Stimulated activated CD4-positive, alpha-beta T cell treated with anti-CD3 and anti-CD28 coated beads, Interleukin-4, amount 100 ng/mL, for 24 hours (primary cell): ENCODE measurements at regions not wholly inside any gene's neighbourhood (a gene's known extent, or its start where the extent isn't known, plus 50 kb on each side); places are given as distances from the start of the nearest gene placed in this dataset.

Experiments used
- DNase-seq: peaks from one replicate; pipeline ENCODE4 v3.0.0-alpha.2; 2020

DNA sequence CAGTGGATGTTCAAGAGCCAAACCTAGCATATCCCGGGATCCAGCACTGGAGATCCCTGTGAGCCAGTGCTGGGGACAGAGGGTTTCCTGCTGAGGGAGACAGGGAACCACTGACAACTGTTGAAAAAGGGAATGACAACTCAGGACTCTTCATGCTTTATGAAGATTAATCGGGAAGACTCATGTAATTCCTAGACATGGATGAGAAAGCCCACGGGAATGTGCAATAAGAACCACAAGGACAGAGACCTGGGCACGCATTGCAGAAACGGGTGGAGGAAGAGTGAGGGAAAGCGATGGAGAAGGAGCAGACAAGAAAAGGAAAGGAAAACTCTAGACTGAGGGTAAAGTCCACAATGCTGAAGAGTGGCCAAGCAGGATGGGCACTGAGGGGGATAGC, 296.0 kb downstream of the PCNX1 start:
- no peak for DNase-seq

DNA sequence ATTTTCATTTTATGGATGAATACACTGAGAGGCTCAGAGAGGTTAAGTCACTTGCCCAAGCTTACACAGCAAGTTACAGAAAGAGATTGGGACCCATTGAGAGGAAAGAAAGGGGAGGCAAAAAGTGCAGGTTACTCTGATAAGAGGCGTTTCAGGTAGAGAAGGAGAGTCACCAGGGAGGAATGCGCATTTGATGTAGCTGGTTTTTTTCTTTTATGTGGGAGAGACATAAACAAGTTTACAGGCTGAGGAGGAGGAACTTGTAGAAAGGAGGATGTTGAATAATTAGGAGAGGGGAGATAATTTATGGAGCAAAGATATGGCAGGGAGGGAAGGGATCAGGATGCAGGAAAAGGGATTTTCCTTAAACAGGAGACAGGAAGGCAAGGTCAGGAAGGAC, 297.0 kb downstream of the PCNX1 start:
- no peak for DNase-seq

DNA sequence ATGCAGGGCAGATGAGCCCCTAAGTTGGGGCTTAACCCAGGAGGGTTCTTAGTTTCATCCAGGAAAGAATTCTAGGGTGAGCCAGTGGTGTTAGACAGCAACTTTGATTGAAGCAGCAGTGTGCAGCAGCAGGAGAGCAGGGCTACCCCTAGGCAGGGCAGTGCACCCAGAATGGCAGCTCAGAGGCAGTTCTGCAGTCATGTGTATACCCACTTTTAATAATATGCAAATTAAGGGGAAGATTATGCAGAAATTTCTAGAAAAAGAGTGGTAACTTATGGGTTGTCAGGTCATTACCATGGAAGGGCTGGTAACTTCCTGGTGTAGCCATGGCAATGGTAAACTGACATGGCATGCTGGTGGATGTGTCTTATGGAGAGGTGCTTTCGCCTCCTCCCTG, 297.5 kb downstream of the PCNX1 start:
- DNase-seq = no peak

DNA sequence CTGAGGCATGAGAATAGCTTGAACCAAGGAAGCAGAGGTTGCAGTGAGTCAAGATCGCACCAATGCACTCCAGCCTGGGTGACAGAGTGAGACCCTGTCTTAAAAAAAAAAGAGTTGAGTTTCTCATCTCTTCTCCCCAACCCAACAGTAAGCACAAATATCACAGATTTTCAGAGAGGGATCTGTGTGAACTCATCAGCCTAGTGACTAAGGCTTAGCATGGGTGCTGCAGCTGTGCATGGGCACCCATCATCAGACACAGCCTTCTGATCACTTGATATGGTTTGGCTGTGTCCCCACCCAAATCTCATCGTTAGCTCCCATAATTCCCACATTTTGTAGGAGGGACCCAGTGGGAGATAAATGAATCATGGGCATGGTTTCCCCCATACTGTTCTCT, 298.9 kb downstream of the PCNX1 start:
- no peak for DNase-seq

DNA sequence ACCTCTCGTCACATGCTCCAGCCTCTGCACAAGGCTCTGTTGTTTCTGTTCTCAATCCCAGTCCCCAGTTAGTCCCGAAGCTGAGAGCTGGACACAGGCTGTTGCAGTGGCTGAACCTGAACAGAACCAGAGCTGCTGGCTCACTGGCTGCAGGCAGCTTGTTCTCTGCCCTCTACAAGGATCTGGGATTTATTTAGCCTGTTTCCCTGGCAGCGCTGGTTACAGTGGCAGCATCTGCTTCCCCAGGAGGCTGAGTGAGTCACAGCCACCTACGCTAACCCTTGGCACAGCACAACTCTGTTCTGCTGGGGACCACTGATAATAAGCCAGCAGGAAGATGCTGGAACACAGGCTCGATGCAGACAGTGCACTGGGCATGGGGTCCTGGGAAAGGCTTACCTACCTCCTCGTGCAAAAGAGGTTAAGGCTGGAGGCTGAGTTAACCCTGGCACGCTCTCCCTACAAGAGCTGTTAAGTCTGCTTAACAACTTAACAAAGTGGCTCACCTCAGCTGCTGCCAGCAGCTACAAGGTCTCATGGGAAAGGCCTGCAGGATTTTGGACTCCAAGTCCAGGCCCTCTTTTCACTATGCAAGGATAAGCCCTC, 299.6 kb downstream of the PCNX1 start:
- no peak for DNase-seq

DNA sequence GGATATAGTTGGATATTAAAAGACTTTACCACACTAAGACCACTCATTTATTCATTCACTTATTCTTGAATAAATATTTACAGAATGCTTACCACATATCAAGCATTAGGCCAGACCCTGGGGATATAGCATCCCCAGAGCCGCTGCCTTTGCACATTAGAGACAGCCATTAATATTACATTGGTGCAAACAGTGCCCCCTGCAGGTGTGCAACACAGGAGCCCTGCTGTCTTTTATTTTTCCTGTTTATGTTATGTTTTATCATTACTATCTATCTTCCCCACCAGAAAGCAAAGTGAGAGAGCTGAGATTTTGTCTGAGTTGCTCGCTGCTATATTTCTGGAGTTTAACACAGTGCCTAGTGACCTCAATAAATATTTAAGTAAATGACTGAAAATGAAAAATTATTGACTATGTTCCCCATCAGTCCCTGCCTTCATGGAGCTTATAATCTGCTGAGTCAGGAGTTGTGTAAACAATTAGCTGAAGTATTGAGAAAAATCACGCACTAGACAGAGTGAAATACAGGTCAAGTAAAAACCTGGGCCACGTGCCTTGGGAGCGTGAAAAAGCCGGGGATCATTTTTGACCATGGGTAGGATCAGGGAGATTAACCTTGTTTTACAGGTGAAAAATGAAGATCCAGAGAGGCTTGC, 301.6 kb downstream of the PCNX1 start:
- DNase-seq = no peak

DNA sequence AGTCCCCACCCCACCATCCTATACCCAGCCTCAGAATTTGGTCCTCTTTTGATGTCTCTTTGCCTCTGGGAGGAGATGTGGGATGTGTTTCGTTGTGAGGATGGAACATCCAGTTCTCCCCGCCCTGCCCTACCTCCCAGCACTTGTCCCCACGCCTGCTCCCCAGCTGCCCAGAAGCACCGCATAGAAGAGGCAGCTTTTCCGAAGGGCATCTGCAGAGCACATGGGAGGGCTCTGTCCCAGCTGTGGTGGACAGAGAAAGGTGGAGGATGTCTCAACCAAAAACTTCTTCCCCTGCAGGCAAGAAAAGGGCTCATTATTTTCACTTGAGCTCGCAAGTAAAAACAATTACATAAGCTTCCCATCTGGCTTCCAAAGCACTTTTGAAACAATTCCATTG, 302.6 kb downstream of the PCNX1 start:
- DNase-seq = no peak

DNA sequence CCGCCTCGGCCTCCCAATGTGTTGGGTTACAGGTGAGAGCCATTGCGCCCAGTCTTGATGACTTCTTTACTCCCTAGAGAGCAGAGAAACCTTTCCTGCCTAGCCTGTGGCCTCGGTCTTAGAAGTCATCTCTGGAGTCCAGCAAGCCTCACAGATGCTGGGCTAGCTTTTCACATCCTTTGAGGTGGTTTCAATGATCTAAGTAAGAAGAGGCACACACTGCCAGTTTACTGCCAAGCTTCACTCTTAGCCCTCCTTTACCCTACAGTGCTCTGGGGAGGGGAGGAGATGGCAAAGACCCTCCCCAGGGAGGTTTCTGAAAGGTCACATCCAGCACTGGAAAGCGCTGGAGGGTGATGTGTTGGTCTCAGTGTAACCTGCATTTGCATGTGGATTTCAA, 304.8 kb downstream of the PCNX1 start:
- DNase-seq = no peak

DNA sequence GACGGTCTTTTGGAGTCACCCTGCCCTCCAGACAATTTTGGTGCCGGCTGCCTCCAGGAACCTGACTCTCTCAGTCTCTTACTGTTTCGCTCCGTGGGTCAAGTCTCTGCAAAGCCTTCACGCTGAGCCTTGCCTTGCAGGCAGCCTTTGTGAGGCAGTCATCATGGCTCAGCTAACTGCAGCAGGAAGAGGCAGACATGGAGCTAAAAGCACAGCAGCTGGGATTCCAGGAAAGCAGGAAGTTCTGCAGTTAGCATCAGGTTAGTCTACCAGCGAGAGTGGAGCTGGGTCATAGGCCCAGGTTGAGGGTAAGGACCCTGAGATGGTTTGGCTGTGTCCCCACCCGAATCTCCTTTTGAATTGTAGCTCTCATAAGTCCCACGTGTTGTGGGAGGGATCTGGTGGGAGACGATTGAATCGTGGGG, 305.4 kb downstream of the PCNX1 start:
- DNase-seq = no peak

DNA sequence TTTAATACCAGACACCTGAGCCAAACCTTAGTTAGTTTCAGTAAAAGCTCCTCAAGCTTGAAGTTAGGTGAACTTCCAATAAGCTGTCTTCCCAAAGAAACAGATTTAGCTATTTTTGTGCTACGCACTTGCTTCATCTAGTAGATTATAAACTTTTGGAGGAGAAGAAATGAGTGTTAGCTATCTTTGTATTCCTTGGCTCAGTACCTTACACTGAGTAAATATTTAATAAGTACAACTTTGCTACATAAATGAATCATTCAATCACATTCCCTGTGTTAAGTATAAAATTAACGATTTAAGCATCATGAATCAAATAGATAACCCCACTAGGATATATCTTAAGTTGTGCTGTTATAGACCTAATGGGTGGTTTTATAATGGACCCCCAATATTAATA, 307.0 kb downstream of the PCNX1 start:
- DNase-seq = no peak

DNA sequence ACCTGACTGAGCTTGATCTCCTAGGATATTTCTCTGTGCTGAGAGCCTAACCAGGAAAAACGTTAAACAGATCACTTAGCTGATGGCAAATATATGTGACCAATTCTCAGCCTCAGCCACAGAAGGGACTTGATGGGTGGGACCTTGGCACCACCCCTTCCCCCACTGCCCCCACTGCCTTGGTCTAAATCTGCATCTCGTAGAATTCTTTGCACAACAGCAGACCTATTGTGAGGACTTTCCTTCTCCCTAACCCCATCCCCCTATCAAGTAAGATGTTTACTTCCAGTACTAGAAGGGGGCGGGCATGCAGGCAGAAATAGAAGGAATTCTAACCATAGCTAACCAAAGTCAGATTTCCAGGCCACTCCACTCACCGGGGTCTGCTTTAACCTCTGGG, 313.2 kb downstream of the PCNX1 start:
- DNase-seq = no peak

DNA sequence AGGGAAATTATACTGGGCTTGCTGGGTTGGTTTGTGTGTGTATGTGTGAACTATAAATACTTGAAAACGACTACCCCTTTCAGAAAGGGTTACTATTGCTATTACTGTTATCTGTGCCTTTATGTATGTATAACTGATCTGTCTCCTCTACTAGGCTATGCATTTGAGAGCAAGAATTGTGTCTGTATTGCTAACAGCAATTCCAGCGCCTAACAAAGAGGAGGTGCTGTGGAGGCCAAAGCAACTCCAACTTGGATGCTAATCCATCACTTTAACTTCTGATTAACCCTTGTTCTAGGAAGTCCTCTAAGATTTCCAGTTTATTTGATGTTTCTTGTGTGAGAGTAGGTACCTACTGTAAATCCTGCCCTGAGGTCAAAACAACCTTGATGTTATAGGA, 313.9 kb downstream of the PCNX1 start:
- DNase-seq = no peak

DNA sequence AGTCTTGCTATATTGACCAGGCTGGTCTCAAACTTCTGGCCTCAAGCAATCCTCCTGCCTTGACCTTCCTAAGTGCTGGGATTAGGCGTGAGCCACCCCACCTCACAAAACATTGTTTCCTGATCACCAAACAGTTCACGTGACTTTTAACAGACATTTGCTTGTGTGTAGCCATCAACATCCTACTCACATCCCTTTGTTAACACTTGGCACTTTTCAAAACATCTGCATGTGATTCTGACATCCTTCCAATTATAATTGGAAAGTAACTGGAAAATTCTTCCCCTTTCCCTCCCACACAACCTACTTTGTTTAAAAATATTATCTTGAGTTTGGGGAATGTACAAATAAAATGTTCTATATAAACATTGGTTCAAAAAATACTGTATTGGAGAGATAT, 317.9 kb downstream of the PCNX1 start:
- DNase-seq = no peak

DNA sequence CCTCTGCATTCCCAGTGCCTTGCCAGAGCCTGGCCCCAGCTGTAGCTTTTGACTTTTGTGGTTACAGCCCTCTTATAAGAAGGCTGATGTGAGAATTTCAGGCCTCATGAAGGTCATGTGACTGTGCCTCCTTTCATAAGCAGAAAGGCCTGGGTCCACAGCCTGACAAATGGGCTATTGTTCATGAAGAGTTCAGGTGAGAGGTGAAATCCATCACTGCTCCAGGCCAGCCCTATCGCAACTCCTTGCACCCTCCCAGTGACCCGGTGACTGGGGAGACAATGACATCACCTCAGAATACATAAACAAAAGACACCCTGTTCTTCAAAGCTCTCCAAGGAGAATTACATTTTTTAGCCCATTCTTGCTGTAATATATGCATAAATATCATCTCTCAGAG, 321.5 kb downstream of the PCNX1 start:
- no peak for DNase-seq

DNA sequence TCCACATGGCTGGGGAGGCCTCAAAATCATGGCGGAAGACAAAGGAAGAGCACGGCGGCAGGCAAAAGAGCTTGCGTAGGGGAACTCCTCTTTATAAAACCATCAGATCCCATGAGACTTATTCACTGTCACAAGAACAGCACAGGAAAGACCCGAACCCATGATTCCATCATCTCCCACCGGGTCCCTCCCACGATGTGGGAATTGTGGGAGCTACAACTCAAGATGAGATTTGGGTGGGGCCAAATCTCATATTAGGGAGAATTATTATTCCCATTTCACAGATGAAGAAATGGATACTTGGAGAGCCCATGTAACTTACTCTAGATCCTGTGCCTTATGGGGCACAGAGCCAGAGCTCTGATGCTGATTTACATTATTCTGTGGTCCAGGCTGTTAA, 322.6 kb downstream of the PCNX1 start:
- no peak for DNase-seq

DNA sequence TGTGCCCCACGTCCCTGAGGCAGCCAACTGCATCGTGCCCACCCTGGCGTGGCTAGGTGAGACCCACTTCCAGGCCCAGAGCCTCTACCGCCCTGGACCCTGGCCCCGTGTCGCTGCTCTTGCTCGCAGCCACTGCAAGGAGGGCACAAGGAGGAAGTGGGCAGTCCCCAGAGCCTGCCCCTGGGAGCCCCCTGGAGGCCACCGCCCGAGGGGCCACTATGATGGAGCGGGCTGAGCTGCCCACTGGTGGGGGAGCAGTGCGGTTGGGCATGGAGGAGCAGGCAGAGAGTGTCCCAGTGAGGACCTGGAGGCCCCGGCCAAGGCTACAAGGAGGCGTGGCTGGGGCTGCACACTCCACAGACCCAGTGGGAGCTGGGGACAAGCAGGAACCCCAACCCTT, 323.6 kb downstream of the PCNX1 start:
- DNase-seq = no peak

DNA sequence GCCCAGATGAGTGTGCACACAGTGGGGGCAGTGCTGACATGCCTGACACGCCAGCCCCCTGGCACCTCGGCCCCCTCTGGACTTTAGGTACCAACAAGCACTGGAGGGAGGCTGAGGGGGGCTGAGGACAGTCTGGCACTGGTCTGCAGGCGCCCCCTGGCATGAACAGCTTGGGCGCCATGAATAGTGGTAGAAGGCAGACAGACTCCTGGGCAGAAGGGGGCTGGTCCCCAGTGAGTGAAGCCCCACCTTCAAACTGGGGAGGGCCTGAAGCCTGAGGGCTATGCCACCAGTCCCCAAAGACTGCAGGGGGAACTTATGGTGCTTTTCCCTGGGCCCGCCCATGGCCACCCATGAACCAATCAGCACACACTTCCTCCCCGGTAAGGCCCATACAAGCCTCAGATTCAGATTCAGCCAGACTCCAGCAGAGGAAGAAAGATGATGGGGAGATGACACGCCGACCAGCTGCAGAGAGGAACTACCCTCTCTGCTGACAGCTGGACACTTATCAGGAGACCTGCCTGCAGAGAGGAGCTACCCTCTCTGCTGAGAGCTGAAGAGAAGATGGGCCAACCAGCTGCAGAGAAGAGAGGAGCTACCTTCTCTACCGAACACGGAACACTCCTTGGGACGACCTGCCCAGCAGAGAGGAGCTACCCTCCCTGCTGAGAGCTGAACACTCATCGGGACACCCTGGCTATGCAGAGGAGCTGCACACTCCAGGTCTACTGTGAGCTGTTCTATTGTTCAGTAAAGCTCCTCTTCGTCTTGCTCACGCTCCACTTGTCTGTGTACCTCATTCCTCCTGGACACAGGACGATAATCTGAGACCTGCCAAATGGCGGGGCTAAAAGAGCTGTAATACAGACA, 324.5 kb downstream of the PCNX1 start:
- no peak for DNase-seq

DNA sequence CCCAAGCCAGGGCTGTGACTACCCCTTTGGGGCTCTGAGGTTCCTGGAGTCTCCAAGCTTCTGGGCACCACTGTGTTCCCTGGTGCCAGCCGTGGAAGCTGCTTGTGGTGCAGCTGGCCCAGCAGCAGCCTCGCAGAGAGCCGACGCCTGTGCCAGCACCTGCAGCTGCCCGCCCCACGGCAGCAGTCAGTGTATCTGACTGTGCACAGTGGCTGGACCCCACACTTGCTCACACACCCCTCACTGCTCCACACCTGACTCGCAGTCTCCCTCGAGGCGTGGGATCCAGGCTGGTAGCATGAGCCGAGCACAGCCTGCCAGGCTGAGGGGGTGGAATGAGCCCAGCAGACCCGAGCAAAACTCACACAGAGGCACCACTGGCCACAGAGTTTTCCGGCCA, 325.2 kb downstream of the PCNX1 start:
- DNase-seq = no peak

DNA sequence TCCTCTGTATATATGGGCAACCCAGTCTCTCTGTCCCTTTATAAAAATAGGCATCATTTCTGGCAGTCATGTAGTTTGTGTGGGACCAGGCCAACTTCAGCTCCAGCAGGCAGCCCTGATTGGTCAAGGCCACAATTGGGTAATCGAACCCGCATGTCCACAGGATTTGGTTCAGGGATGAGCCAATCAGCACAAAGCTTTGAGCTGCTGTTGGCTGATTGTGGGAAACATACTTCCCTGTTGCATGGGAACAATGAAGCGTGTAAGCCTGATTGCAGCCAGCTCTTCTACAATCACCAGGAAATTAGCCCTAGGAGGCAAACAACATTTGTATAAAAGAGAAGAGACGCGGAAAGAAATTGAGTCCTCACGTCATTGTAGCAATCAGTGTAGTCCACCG, 328.6 kb downstream of the PCNX1 start:
- no peak for DNase-seq

DNA sequence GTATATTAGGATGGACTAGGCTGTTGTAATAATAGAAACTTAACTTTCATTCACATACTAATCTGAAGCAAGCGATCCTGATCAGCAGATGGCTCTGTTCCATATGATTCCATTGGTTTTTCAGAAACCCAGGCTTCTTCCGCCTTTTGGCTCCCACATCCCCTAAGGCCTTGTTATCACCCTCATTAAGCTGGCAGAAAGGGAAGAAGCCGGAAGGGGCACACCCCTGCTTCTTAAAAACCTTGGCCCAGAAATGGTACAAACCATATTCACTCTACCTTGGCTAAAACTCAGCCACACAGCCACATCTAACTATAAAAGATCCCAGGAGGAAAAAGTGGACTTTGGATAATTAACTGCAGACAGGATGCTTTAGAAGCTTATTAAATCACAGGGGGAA, 329.2 kb downstream of the PCNX1 start:
- DNase-seq = no peak

DNA sequence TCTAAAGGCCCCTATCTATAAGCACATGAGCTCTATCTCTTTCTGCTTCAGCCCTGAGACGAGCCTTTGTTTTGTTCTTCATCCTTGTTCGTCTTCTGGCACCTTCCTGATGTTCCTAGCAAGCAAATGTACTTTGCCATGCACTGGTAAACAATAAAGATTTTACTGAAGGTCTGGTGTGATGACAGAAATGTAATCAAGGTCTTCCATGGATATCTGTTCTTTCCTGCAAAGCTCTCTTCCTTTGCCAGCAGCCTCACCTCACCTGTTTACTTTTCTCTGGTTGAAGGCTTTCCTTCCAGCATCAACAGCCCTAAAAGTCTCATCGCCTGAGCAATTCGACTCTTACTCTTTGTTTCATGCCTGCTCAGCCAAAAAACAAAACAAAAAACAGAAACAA, 330.3 kb downstream of the PCNX1 start:
- no peak for DNase-seq

DNA sequence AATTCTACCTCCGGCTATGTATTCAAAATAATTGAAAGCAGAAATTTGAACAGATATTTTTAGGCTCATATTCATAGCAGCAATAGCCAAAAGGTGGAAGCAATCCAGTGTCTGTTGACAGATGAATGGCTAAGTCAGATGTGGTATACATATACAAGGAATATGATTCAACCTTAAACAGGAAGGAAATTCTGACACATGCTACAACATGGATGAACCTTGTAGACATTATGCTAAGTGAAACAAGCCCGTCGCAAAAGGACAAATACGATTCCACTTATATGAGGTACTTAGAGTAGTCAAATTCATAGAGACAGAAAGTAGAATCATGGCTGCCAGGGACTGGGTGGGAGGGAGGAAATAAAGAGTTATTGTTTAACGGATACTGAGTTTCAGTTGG, 331.6 kb downstream of the PCNX1 start:
- DNase-seq = no peak

DNA sequence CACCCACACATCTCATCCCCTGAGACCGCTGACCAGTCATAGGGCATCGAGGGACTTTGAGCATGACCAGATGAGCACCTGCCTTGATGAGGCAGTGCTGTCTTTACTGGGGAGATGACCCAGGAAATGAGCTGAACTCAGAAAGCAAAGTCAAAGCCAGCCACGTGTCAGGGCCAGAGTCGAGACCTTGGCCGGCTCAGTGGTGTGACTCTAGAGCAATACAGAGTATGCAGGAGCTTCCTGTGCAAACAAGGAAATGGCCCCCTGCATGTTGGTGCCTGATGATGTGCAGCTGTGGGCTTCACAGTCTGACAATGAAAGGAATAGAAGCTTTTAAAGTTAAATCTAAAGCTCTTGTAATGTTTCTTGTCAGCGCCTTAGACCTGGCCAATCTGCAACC, 332.9 kb downstream of the PCNX1 start:
- DNase-seq = no peak

DNA sequence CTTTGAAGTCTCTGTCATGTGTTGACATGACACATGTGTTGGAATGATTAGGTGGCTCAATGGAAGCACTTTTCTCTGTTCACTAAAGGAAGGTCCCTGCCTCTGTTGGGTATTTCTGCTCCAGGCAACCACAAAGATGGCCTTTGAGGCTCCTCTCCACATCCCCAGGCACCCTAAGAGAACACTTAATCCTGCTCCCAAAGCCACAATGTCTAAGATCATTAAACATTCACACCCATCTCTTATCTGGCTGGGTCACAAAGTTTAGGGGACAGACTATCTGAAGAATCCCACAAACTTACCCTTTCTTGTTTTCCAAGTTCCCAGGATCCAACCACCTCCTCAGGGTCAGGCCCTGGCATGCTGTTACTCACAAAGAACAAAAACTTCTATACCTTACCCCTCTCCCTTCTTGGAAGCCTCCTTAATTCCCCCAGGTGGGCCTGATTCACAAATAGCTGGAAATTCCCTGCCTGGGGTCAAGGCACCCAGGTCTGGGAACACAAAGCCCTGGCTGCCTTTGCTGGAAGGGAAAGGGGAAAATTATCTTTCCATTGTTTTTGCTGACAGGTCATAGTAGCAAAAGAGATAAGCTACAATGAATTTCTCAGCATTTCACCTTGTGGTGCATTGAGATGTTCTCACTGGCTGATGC, 333.7 kb downstream of the PCNX1 start:
- DNase-seq = no peak
